GM18498 (cell line): ENCODE measurements at regions not wholly inside any gene's neighbourhood (a gene's known extent, or its start where the extent isn't known, plus 50 kb on each side); places are given as distances from the start of the nearest gene placed in this dataset.

Source experiments
- ATAC-seq: cut with Tn5 transposase; IDR thresholded peaks from one replicate; pipeline ENCODE4 v1.9.1; 2021; ENCODE audit warnings: mild to moderate bottlenecking, moderate library complexity; ENCODE audit not compliant: unreplicated experiment

DNA sequence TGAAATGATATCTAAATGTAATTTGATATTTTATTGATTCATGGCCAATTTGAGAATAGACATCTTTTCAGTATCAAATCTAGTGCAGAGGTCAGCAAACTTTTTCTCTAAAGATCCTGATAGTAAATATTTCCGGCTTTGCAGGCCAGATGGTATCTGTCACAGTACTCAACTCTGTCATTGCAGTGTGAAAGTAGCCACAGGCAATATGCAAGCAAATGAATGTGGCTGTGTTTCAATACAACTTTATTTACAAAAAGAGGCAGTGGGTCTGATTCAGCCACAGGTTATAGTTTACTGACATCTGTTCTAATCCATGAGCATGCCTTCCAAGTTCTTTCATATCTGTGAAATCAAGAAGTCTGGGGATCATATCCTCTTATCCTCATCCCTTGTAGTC, 221.2 kb downstream of the PRDM2 start:
- ATAC-seq, result no peak

DNA sequence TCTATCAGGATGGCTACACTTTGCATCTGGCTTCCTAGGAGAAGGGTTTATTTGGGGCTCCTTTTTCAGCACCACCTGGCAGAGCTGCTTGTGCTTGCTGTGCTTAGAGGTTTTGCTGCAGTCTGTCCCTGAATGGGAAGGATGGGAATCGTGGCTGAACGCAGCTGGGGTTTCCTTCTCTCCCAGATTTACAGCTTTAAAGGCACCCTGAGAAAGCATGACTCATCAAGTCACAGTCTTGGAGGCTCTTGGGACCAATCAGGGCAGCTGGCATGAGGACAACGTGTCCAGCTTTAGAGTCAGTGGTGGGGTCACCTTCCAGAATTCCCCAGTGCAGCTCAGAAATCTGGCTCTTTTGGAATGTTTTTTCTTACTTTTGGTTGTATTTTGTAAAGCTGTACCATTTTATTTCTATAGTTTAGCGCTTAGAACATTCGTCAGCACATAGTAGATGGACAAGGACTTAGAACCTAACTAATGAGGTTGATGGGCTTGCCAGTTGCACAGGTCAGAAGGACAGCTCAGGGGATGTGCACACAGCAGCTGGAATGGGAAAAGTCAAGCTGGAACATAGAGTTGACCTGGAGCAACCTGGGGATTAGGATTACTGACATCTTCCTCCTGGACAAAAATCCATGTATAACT, 222.6 kb downstream of the PRDM2 start:
- no peak for ATAC-seq

DNA sequence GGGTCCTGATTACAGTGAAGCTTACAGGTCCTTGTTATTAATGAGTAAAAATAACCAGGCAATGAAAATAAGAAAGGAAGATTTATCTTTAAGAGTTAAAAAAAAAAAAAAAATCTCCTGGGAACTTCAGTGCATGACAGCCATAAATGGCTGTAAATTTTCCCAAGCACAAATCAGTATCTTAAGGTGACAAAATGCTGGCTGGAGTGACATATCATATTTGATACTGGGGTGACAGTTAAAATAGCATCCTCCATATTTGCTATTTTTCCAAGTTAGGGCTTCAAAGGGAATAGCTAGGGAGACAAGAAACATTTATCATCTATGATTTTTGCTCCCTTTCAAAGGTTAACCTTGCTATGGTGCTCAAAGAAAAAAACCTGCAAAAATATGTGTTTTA, 226.6 kb downstream of the PRDM2 start:
- ATAC-seq, result no peak

DNA sequence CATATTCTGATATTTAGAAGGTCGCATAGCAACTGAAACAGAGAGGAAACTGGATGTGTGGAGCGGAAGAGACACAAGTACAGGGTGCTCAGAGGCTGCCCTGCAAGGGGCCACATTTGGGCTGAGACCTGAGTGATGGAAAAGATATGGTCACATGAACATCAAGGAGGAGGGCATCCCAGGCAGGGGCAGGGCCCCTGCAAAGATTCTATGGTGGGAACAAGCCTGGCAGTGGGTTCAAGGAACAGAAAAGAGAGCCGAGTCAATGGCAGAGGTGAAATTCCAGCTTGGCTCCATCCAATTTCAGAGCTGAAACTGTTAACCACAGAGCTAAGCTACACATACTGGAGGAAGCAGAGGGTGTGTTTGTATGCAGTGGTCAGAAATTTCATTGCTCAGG, 227.7 kb downstream of the PRDM2 start:
- no peak for ATAC-seq

DNA sequence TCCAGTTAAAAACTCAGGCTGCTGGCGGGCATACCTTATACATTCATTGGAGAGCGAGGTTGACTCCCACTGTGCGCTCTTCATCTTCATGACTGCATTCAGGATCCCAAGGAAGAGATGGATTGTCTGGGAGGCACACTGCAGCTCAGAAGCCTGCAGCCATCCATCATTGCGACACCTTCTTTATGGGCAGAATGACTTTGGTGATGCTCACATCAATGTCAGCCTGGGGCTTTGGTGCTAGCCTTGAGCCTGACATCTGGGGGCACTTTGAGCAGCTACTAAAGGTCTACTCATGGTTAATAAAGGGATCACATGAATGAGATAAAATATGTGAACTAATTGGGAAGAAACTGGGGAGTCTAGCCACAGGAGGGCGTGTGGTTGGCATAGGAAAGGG, 229.3 kb downstream of the PRDM2 start:
- no peak for ATAC-seq

DNA sequence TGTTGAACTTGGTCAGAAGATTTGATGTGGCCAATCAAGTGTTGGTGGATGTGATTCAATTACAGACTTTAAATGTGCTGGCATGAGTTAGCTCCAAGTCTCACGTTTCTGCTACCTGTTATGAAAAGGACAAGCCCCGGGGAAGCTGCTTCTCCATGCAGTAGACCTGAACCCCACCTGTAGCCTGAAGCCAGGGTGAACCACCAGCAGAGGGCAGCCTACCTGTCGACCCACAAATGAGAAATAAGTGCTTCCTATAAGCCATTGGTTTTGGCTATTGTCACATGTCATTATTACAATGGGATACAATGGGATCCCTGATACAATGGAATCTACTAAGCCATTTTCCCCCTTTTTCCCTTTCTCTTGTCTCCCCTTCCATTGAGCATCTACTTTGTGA, 230.2 kb downstream of the PRDM2 start:
- no peak for ATAC-seq

DNA sequence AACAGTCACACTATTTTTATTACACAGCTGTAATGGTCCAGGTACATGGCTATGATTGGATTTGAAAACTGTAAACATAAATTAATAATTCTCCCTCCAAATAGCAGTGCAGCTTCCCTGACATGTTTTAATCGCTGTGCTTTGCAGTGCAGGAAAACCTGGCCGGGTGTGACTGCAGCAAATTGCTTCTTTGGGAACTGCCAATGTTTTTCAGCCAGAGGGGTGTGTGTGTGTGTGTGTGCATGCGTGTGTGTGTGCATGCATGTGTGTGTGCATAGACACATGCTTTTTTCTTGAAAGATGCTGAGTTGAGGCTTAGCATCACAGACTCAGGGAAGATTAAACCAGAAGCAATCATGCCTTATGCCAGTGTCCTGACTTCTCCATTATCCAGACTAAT, 231.2 kb downstream of the PRDM2 start:
- no peak for ATAC-seq

DNA sequence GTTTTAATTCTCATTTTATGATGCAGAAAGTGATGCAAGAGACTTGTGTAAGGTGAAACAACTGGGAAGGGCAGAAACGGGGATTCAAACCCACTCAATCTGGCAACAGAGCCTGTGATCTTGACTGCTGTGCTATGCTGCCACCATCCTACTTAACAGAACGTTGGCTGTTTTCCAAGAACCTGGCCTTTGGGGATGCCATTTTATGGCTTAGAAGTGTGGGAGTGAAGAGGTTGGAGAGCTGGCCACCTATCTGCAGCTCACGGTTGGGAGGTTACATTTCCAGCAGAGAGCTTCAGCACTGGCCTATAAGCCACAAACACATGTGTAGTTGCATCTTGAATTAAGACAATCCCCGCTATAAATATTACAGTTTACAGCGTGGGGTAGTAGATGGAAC, 235.3 kb downstream of the PRDM2 start:
- no peak for ATAC-seq

DNA sequence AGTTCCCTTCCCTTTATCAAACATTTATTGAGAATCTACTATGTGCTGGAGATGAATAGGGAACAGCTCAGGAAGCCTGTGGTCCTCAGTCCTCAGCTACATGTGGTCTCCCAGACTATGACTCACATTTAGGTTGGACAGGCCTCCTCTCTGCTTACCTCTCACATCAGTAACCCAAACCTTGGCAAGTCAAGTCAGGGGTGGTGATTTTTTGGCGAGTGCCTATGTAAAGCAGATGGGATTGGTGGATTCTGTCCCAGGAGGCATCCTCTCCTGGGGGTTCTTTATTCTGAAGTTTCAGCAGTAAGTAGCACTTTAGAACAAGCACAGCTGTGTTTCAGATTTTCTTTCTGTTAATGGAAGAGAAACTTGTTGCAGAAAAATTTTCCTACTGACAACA, 241.3 kb downstream of the PRDM2 start:
- ATAC-seq, result no peak

DNA sequence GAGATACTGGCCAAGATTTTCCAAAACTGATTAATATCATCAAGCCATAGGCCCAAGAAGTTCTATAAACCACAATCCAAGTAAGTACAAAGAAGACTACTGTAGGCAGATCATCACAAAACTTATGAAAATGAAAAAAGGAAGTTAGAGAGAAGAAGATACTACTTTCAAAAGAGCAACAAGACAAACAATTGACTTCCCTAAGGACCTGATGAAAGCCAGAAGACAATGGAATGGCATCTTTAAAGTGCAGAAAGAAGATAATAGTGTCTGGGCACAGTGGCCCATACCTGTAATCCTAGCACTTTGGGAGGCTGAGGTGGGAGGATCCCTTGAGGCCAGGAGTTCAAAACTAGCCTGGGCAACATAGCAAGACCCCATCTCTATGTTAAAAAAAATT, 243.1 kb downstream of the PRDM2 start:
- ATAC-seq, result no peak

DNA sequence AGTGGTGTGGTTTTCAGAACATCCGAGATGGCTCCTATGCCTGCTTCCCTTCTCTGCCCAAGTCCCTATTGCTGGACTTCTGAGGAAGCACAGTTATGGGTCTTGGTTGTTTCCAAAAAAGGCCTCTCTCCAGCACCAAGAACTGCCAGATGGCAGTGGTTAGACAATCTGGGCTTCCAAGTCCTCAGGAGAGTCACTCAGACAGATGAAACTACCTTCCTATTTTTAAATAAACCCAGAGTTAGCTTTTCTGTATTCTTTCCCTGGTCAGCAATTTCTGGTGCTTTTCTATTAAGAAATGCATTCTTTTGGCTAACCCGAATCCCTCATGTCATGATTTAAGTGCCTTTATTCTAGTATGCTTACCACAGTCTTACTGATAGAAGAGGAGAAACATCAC, 245.9 kb downstream of the PRDM2 start:
- ATAC-seq, result no peak

DNA sequence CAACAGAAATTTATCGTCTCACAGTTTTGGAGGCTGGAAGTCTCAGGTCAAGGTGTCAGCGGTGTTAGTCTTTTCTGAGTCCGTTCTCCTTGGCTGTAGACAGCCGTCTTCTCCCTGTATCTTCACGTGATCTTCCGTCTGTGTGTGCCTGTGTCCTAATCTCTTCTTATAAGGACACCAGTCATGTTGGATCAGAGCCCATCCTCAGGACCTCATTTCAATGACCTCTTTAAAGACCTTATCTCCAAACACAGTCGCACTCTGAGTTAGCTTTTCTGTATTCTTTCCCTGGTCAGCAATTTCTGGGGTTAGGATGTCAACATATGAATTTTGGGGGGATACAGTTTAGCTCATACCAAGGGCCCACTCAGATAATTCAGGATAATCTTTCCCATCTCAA, 247.7 kb downstream of the PRDM2 start:
- ATAC-seq, result no peak

DNA sequence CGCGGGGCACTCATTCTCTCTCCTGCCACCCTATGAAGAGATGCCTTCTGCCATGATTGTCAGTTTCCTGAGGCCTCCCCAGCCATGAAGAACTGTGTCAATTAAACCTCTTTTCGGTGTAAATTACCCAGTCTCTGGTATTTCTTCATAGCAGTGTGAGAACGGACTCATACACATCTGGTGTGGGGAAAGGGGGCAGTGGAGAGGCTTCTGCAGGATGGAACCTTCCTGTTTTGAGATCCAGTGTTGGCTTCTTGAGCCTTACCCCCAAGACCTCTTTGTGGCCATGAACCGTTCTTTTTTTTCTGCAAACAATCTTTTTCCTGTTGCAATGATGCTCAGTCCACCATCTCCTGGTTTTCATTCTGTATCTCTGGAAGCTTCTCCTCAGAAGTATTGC, 248.4 kb downstream of the PRDM2 start:
- ATAC-seq, result no peak

DNA sequence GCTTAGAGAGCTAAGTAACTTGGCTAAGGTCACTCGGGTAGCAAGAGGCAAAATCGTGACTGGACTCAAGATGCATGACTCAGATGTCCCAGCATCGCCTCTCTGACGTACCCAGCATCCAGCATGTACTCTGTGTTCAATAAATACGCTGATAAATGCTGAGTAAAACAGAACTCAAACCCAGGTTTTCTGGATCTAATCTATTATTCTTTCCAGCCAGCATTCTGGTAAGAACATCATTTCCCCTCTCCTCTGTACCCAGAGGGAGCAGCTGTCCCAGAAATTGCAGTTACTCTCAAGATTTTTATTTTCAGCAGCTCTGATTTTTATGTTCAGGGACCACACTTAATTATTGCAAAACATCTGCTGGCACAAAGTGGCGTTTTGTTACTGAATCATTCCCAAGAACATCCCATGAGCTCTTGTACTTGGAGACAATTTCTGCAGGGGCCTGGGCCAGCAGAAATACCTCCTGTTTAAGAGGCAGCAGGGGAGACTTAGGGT, 249.0 kb downstream of the PRDM2 start:
- ATAC-seq, result no peak

DNA sequence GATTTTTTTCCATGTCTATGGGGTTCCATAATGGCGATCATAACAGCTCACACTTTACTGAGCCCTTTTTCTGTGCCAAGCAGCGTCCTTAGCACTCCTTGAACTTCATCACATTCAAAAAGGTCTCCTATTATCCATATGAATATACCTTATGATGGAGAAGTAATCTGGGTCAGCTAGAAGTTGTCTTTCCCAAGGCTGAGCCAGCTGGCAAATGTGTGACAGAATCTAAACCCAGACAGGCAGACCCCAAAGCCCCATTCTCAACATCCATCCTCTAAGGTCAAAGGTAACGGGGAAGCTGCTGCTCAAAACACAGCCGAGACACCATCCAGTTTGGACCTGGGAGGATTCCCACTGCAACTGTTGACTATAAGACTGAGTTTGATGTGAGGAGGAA, 249.6 kb downstream of the PRDM2 start:
- ATAC-seq, result no peak

DNA sequence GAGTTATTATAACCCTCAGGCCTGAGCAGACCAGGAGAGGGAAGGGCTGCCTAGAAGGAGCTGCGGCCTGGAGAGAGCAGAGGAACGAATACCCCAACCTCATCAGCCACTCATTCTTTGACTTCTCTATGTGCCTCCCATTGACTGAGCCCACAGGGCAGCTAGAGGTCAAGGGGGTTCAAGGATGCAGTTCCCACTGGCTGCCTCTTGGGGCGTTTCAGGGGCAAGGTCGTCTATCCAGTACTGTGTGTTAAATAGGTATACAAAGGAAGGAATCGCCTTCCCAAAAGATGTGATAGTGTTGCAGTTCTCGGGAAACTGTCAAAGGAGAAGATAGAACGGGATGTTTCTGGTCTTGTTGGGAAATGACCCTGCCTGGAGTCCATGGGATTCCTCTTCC, 250.6 kb downstream of the PRDM2 start:
- no peak for ATAC-seq

DNA sequence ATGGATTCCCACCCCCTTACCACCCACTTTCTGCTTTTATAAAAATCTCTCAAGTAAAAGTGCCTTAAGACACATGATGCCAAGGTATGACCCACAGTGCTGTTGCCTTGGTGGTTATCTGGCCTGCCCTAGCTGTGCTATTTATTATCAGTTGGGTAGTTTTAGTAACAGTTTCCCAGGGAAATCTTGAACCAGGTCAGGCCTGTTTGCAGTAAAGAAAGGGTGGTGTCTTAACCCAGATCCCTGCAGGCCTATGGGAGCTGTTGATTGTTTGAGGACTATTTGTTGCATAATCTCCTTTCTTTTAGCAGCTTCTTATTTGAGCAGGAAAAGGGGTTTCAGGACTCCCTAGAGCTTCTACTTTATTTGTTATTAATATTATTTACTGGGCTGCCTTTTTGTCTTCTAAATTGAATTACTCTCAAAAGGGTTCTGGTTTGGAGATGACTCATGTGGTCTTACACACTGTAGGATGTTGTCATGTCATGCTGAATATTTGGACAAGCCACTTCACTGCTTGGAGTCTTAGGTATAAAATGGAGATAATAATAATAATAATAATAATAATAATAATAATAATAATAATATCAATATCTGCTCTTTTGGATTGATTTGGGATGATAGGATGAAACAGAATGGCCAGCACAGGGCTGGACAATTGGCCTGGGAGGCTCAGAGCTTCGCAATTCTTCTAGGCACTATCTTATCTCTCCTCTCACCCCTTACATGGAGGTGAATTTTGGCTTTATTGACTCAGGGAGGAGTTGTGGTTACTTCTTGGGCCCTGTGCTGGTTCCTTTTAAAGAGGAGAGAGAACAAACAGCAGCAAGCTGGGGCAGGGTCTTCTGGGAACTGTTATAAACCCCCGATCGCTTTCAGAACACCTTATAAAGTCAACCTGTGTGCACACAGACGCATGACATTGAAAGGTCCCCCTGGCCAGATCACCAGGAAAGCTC, 252.1 kb downstream of the PRDM2 start:
- no peak for ATAC-seq

DNA sequence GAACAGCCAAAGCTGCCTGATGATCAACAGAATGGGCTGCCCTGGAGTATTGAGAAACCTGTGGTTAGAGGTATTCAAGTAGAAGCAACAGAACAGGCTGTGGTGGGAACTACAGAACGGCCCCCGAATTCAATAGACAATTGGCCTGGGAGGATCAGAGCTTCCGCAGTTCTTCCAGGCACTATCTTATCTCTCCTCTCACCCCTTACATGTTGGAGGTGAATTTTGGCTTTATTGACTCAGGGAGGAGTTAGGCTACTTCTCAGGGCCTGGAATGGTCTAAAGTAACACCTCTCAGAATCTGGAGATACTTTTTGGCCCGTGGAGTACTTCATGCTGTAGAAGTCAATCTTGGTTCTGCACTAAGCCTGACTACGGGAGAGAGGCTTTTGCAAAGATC, 253.0 kb downstream of the PRDM2 start:
- ATAC-seq, result no peak

DNA sequence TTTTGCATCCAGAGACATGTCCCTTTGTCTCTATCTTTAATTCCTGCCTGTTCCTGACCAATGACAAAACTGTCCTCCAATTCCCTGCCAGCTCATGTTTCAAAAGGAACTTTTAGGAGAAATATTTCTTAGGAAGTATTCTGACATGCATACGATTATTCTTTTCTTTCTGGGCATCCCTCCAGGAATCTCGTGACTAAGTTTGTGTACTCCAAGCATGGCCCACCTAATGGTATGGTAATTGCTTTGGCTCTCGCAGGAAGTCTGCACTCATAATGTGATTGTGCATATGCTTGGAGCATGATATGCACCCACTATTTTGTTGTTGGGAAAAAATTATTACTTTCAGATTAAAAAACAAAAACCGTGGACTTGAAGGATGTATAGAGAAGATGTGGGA, 256.4 kb downstream of the PRDM2 start:
- no peak for ATAC-seq

DNA sequence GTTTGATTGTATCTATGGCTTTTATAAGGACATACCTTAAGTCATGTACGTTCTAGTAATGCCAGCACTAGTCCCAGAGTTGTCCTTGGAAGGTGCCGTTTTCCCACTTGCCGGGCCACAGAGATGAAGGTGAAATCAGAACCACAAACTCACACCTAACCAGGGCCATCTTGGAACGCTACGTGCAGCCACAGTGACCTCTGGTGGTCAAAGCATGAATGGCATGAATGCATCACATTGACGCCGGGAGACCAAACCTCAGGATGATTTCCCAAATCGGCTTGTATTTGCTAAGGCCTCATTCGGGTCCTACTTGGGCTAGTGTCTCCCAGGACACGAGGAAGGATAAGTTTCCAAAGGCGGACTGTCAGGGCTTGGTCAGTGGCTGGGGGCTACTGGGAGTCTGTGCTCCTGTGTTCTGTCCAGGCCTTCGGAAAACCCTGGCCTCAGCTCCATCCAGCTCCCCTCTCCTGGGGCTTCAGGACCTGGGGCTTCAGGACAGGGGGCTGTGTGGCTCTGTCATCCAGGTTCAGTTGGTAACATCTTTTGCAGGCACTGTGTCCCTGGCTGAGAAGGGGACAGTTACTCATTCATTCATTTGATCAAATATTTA, 260.5 kb downstream of the PRDM2 start:
- no peak for ATAC-seq

DNA sequence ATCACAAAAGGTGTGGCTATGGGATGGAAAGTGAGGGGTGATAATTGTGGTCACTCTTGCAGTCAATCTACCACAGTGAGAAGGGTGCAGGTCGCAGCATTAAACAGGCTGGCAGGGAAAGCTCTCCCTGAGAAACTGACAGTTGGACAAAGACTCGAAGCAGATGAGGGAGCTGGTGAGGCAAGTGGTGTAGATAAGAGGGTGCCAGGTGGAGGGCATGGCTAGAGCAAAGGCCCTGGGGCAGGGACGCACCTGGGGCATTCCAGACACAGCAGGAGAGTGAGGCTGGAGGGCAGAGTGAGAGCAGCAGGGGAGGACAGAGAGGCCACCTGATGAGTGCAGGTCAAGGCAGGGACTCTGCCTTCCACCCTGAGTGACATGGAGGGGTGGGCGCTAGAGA, 264.8 kb downstream of the PRDM2 start:
- no peak for ATAC-seq
